GM12878 (cell line): ENCODE measurements at regions not wholly inside any gene's neighbourhood (a gene's known extent, or its start where the extent isn't known, plus 50 kb on each side); places are given as distances from the start of the nearest gene placed in this dataset.

Experiments used
- ATAC-seq: fragments of 200-7000 bp; cut with Tn5 transposase; 3 replicates; pipeline ENCODE4 v1.9.1; 2020; ENCODE audit warnings: mild to moderate bottlenecking, moderate library complexity
- BruUV-seq: library from RNA; stranded (reverse); fragments of 400-500 nt; replicated peaks from 2 replicates; lab custom pipeline; 2021; lab: Mats Ljungman, UMichigan
- CTCF ChIA-PET: fragments of 300-600 bp; sonication (Branson Sonifier 250); formaldehyde crosslinking; extraction: SDS; loops from one replicate; lab custom pipeline; 2021; ENCODE audit warnings: inconsistent platforms; lab: Yijun Ruan, JAX
- POLR2A ChIA-PET: fragments of 350-600 bp; formaldehyde crosslinking; extraction: SDS; loops from one replicate; lab custom pipeline; 2021; ENCODE audit warnings: inconsistent platforms; lab: Charles Lee
- RAD21 ChIA-PET: fragments of 300-600 bp; sonication (Branson Sonifier 250); formaldehyde crosslinking; loops from one replicate; lab custom pipeline; 2023; ENCODE audit warnings: antibody characterized with exemption; ENCODE audit not compliant: unreplicated experiment; lab: Charles Lee
- SMC1A ChIA-PET: fragments of 300-600 bp; sonication (Branson Sonifier 250); formaldehyde crosslinking; loops from one replicate; lab custom pipeline; 2023; ENCODE audit not compliant: unreplicated experiment, uncharacterized antibody; lab: Charles Lee
- DNase-seq: peaks from one replicate; pipeline ENCODE4 v3.0.0-alpha.2; 2011; ENCODE audit warnings: low read depth, low spot score
- FAIRE-seq: peaks from 3 replicates; lab custom pipeline; 2011; peaks lifted over from hg19 to GRCh38; lab: Jason Lieb, UNC
- H2AFZ ChIP-seq: 2 replicates; pipeline ENCODE4 v1.6.0; 2011; ENCODE audit warnings: low read depth, low read length, control low read depth; ENCODE audit not compliant: control insufficient read depth
- H3K27ac ChIP-seq: 2 replicates; pipeline ENCODE4 v1.5.1; 2011; ENCODE audit warnings: control low read depth; ENCODE audit not compliant: control insufficient read depth, insufficient read depth
- H3K27me3 ChIP-seq, 2 experiments: replicated peaks in 1 of 2; 2 replicates each; pipeline versions ENCODE4 v1.6.0 to v1.6.1; 2011; ENCODE audit warnings: low read length in 1 of 2; ENCODE audit not compliant: control insufficient read depth in 2 of 2, insufficient read depth in 2 of 2
- H3K36me3 ChIP-seq, 2 experiments: 2 replicates each; pipeline ENCODE4 v1.5.1; 2011; ENCODE audit warnings: low read length in 1 of 2; ENCODE audit not compliant: control insufficient read depth in 2 of 2, insufficient read depth in 2 of 2
- H3K4me1 ChIP-seq: 2 replicates; pipeline ENCODE4 v1.6.1; 2011; ENCODE audit warnings: mild to moderate bottlenecking, low read length, moderate library complexity, mixed read lengths; ENCODE audit not compliant: control insufficient read depth, insufficient read depth
- H3K4me2 ChIP-seq: 2 replicates; pipeline ENCODE4 v1.6.0; 2011; ENCODE audit warnings: control low read depth; ENCODE audit not compliant: control insufficient read depth, insufficient read depth
- H3K4me3 ChIP-seq: fragments of 200-600 bp; sonication (generic); 2 replicates; pipeline ENCODE4 v1.5.1; 2016
- H3K79me2 ChIP-seq: 2 replicates; pipeline ENCODE4 v1.6.0; 2011; ENCODE audit warnings: low read length; ENCODE audit not compliant: control insufficient read depth, insufficient read depth
- H3K9ac ChIP-seq: 2 replicates; pipeline ENCODE4 v1.8.0; 2011; ENCODE audit warnings: low read length, control low read depth, mixed read lengths; ENCODE audit not compliant: control insufficient read depth, insufficient read depth
- H3K9me3 ChIP-seq: replicated peaks from 3 replicates; pipeline ENCODE4 v1.5.1; 2011; ENCODE audit warnings: mild to moderate bottlenecking, low read length; ENCODE audit not compliant: control insufficient read depth, insufficient read depth
- H4K20me1 ChIP-seq: 2 replicates; pipeline ENCODE4 v1.6.0; 2011; ENCODE audit not compliant: control insufficient read depth, insufficient read depth
- BRCA1 ChIP-seq: IDR thresholded peaks from 2 replicates; pipeline ENCODE4 v1.6.1; 2011; ENCODE audit warnings: low read depth, low read length, improper control_type of control experiment
- FOS ChIP-seq: IDR thresholded peaks from 3 replicates; pipeline ENCODE4 v1.6.1; 2011; ENCODE audit warnings: borderline replicate concordance; ENCODE audit not compliant: insufficient read length; ENCODE audit errors: extremely low read depth
- IKZF2 ChIP-seq, 2 experiments: fragments of 450-650 bp; IDR thresholded peaks; 2 replicates each; pipeline ENCODE4 v1.6.1; 2017; ENCODE audit warnings: mild to moderate bottlenecking in 2 of 2, moderate library complexity in 2 of 2
- NFYA ChIP-seq: IDR thresholded peaks from 2 replicates; pipeline ENCODE4 v1.6.1; 2011; ENCODE audit warnings: low read depth, mild to moderate bottlenecking, low read length, improper control_type of control experiment, borderline replicate concordance
- PAX5 ChIP-seq: IDR thresholded peaks from 2 replicates; pipeline ENCODE4 v1.6.1; 2011; ENCODE audit warnings: low read depth, low read length, borderline replicate concordance
- POLR2AphosphoS5 ChIP-seq: IDR thresholded peaks from 2 replicates; pipeline ENCODE4 v1.6.1; 2011; ENCODE audit warnings: mild to moderate bottlenecking, low read length, inconsistent platforms
- SKIL ChIP-seq: fragments of 450-650 bp; IDR thresholded peaks from 2 replicates; pipeline ENCODE4 v1.6.1; 2017; ENCODE audit warnings: mild to moderate bottlenecking, low read depth, inconsistent platforms; ENCODE audit not compliant: poor library complexity, severe bottlenecking
- ZNF592 ChIP-seq: fragments of 450-650 bp; IDR thresholded peaks from 2 replicates; pipeline ENCODE4 v1.6.1; 2017; ENCODE audit warnings: mild to moderate bottlenecking, moderate library complexity
- WGBS: methylation state at CpG from one replicate; pipeline ENCODE4 v1.1.6; 2016; ENCODE audit warnings: low lambda C conversion rate; ENCODE audit not compliant: insufficient replicate concordance, insufficient coverage; ENCODE audit errors: missing lambda C conversion rate; 5-methylcytosine and 5-hydroxymethylcytosine counted together
- in situ Hi-C: fragments of 300-500 bp; cut with MboI; formaldehyde crosslinking; loops from 9 replicates; pipeline ENCODE4 v1.14.3; 2018; ENCODE audit warnings: mixed read lengths
- intact Hi-C: fragments of 100-400 bp; cut with micrococcal nuclease; formaldehyde crosslinking; loops from one replicate; pipeline ENCODE4 v1.14.2; 2022; ENCODE audit not compliant: unreplicated experiment

GRCh38 chr2:176976736-176977685, 235.6 kb upstream of the HNRNPA3 start:
- ChIA-PET CTCF (interaction anchor here (0.9 to 5.2 kb wide), 4 partner anchors 21 to 849 kb away, joined by 3 to 64 read pairs (median 4); no protein-coding TSS in a partner anchor), POLR2A (interaction anchor here (0.7 to 0.8 kb wide), 2 partner anchors 13 to 62 kb away, joined by 3 to 6 read pairs; no protein-coding TSS in a partner anchor)
- in situ Hi-C loops, result no loop called here

GRCh38 chr2:176978921-176979320, 233.7 kb upstream of the HNRNPA3 start:
- intact Hi-C loops (loop anchor here (5.0 kb wide), 1 partner anchor 168 kb away; no protein-coding TSS in a partner anchor), in situ Hi-C loops (no loop called here)
- no peak for DNase-seq
- ChIA-PET CTCF (interaction anchor here (0.6 to 5.2 kb wide), 12 partner anchors 9 to 325 kb away, joined by 3 to 64 read pairs (median 3); no protein-coding TSS in a partner anchor), POLR2A (no interaction called here), RAD21 (interaction anchor here (0.5 to 2.2 kb wide), 8 partner anchors 11 to 182 kb away, joined by 3 to 24 read pairs (median 3); no protein-coding TSS in a partner anchor), SMC1A (interaction anchor here (0.8 to 4.6 kb wide), 10 partner anchors 11 to 182 kb away, joined by 3 to 46 read pairs (median 3); no protein-coding TSS in a partner anchor)
- Histone ChIP-seq H3K4me1 (no peaks in the 10 kb centered on the region), H3K4me3 (no peak overlapping the region), H2AFZ (no peak overlapping the region), H3K36me3 (no peaks in the 10 kb centered on the region), H3K27me3 (no peaks in the 10 kb centered on the region), H3K9ac (no peak overlapping the region), H3K79me2 (no peaks in the 10 kb centered on the region), H3K4me2 (no peak overlapping the region), H3K27ac (no peak overlapping the region), H3K9me3 (no peaks in the 10 kb centered on the region), H4K20me1 (no peaks in the 10 kb centered on the region)
- no TSS peak for BruUV-seq
- WGBS, result 96% methylated on average over 2 of the region's 2 CpGs
- FAIRE-seq, result no peak
- ATAC-seq, result no peak
- no peak for TF ChIP-seq BRCA1
- TF ChIP-seq NFYA, result no peak
- TF ChIP-seq POLR2AphosphoS5, result no peak
- no peak for TF ChIP-seq IKZF2 (IDR thresholded peaks at IDR 0.05)
- TF ChIP-seq ZNF592, result no peak
- TF ChIP-seq SKIL, result no peak

More at GRCh38 chr2:176976736-176977685, 235.6 kb upstream of the HNRNPA3 start:
- Histone ChIP-seq H3K4me3 (no peak overlapping the region), H3K4me1 (no peaks in the 10 kb centered on the region; the same call in 1 of the 2 replicates), H4K20me1 (no peaks in the 10 kb centered on the region), H3K9me3 (no peaks in the 10 kb centered on the region), H3K9ac (no peak overlapping the region), H3K36me3 (no peaks in the 10 kb centered on the region), H2AFZ (no peak overlapping the region), H3K27ac (no peak overlapping the region), H3K4me2 (no peak overlapping the region), H3K27me3 (no peaks in the 10 kb centered on the region), H3K79me2 (no peaks in the 10 kb centered on the region)
- RAD21 ChIA-PET, result interaction anchor here (0.9 to 2.1 kb wide), 2 partner anchors 9 to 171 kb away, joined by 3 to 6 read pairs; no protein-coding TSS in a partner anchor
- no peak for DNase-seq
- intact Hi-C loops, result loop anchor here (5.0 kb wide), 1 partner anchor 170 kb away; no protein-coding TSS in a partner anchor
- WGBS, result 57% methylated on average over 9 of the region's 9 CpGs
- no peak for ATAC-seq
- SMC1A ChIA-PET, result interaction anchor here (1.0 to 4.6 kb wide), 8 partner anchors 9 to 171 kb away, joined by 3 to 46 read pairs (median 4); no protein-coding TSS in a partner anchor
- TF ChIP-seq FOS (no peak), PAX5 (no peak), NFYA (no peak)
- FAIRE-seq, result no peak
- BruUV-seq, result no TSS peak
